Gastrocnemius medialis (tissue), 4 donors: ENCODE measurements at regions not wholly inside any gene's neighbourhood (a gene's known extent, or its start where the extent isn't known, plus 50 kb on each side); places are given as distances from the start of the nearest gene placed in this dataset.

Experiments
- POLR2A ChIP-seq, 2 donors: fragments of 450-650 bp; IDR thresholded peaks; one replicate each; pipeline ENCODE4 v1.6.1; 2017; ENCODE audit warnings: antibody characterized with exemption in 2 of 2, mild to moderate bottlenecking in 2 of 2, moderate library complexity in 2 of 2
- TF ChIP-seq, protein P1 (sequence below), 5 experiments: fragments of 450-650 bp in 3 of 5; fragments of 200-600 bp in 2 of 5; sonication (generic) in 2 of 5; IDR thresholded peaks in 4 of 5; conservative IDR thresholded peaks in 1 of 5; 1 replicate in 4 of 5; 2 replicates in 1 of 5; pipeline ENCODE4 v1.5.1; 2016 to 2019; ENCODE audit warnings: antibody characterized with exemption in 5 of 5, mild to moderate bottlenecking in 3 of 5, moderate library complexity in 3 of 5

DNA sequence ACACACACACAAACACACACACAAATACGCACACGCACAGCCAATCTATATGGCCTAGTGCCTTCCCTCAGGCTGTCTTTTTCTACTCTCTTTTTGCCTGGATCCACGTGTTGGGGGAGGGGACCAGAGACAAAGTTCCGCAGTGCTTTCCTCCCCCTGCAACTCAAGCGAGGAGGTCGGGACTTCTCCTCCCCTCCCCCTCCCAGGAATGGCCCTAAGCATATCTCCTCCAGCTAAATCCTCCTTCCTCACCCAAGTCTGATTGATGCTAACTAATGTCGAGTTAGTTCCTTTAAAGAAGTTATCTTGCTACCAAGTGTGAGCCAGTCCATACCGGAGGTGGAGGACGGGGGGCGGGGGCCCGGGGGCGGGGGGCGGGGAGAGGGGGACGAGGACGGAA, 141.2 kb upstream of the ZIC3 start:
- TF ChIP-seq, protein P1, sequence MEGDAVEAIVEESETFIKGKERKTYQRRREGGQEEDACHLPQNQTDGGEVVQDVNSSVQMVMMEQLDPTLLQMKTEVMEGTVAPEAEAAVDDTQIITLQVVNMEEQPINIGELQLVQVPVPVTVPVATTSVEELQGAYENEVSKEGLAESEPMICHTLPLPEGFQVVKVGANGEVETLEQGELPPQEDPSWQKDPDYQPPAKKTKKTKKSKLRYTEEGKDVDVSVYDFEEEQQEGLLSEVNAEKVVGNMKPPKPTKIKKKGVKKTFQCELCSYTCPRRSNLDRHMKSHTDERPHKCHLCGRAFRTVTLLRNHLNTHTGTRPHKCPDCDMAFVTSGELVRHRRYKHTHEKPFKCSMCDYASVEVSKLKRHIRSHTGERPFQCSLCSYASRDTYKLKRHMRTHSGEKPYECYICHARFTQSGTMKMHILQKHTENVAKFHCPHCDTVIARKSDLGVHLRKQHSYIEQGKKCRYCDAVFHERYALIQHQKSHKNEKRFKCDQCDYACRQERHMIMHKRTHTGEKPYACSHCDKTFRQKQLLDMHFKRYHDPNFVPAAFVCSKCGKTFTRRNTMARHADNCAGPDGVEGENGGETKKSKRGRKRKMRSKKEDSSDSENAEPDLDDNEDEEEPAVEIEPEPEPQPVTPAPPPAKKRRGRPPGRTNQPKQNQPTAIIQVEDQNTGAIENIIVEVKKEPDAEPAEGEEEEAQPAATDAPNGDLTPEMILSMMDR (IDR thresholded peaks at IDR 0.05 in 4 of 5, conservative IDR thresholded peaks at IDR 0.05 in 1 of 5), result no peak
- no peak for TF ChIP-seq POLR2A (IDR thresholded peaks at IDR 0.05)
